ENCODE measurements at regions not wholly inside any gene's neighbourhood (a gene's known extent, or its start where the extent isn't known, plus 50 kb on each side); places are given as distances from the start of the nearest gene placed in this dataset.

DNA sequence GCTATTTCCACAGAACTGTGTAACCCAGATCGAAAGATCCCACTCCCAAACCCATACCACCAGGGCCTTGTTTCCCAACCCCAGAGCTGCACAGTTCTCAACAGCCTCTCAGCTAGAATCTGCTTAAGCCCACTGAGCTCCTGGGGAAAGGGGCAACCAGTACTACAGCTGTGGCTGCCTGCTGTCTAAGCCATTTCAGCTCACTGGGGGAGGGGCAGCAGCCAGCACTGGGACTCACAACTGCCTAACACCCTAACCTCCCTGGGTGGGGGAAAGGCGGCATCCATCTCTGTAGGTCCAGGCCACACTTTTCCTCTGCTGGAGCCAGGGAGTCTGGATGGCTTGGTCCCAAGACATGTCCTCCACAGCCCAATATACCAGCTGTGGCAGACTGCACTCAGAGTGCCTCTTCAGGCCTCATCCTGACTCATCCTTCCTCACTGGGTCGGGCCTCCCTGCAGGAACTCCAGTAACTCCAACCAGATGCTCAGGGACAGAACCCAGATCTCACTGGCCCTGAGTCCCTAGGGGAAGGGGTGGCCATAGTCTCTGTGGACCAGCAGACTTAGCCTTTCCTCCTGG, 241.4 kb downstream of the HINT1 start:
- TF ChIP-seq, protein P1, sequence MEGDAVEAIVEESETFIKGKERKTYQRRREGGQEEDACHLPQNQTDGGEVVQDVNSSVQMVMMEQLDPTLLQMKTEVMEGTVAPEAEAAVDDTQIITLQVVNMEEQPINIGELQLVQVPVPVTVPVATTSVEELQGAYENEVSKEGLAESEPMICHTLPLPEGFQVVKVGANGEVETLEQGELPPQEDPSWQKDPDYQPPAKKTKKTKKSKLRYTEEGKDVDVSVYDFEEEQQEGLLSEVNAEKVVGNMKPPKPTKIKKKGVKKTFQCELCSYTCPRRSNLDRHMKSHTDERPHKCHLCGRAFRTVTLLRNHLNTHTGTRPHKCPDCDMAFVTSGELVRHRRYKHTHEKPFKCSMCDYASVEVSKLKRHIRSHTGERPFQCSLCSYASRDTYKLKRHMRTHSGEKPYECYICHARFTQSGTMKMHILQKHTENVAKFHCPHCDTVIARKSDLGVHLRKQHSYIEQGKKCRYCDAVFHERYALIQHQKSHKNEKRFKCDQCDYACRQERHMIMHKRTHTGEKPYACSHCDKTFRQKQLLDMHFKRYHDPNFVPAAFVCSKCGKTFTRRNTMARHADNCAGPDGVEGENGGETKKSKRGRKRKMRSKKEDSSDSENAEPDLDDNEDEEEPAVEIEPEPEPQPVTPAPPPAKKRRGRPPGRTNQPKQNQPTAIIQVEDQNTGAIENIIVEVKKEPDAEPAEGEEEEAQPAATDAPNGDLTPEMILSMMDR (IDR thresholded peaks at IDR 0.05) = no peak

DNA sequence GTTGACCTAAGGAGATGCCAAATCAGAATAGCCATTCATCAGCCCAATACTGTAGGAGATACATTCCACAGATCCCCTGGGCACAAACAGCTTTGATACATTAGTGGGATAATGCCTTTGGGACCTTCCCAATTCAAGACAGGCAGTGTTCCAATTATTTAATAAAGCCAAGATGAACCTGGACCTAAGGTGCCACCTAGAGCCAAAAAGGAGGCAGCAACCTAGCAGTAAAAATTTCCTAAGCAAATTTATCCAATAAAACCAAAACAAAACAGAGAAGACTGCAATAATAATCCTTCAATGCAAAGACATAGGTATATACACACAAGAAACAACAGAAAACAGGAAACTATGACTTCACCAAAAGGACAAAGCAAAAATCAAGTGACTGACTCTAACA, 253.0 kb downstream of the HINT1 start:
- TF ChIP-seq, protein P1 (IDR thresholded peaks at IDR 0.05) = peak; percentile 75

DNA sequence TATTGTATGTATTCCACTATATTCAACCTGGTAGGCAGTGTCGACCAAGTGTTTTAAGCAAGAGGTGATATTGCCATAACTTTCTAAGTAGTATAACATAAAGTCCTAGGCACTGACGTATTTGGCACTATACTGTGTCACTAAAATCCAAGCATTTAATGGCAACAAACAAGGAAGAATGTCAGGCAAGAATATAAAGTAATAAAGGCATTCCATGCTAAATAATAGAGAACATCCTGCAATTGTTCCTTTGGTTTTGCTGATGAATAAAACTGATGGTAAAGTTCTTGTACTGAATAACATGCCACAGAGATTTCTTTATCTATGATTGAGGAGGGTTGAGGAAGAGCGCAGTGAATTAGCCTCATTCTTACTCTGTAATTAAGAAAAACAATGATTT, 256.9 kb downstream of the HINT1 start:
- TF ChIP-seq, protein P1 (IDR thresholded peaks at IDR 0.05) = no peak

DNA sequence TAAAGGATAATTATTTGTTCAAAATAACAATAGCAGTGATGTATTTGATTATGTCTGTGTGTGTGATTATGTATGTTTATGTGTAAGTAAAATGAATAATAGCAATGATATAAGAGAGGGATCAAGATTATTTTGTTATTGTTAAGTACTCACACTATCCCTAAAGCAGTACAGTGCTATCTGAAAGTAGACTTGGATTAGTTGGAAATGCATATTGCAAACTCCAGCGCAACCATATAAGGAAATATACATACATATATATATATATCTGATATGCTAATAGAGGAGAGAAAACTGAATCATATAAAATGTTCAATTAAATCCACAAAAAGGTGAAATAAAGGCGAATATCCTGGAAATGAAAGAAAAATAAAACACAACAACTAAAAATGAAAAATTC, 268.4 kb downstream of the HINT1 start:
- TF ChIP-seq, protein P1 (IDR thresholded peaks at IDR 0.05) = no peak

DNA sequence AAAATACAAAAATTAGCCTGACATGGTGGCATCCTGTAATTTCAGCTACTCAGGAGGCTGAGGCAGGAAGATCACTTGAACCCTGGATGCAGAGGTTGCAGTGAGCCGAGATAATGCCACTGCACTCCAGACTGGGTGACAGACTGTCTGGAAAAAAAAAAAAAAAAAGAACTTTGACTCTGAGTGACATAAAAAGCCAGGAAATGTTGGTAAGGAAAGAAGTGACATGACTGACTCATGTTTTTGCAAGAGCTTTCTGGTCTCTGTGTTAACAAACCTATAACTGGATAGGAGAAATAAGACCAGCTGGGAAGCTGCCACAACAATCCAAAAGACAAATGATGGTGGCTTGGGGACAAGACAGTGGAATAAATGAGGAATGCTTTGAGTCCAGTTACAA, 272.1 kb downstream of the HINT1 start:
- TF ChIP-seq, protein P1 (IDR thresholded peaks at IDR 0.05) = no peak

DNA sequence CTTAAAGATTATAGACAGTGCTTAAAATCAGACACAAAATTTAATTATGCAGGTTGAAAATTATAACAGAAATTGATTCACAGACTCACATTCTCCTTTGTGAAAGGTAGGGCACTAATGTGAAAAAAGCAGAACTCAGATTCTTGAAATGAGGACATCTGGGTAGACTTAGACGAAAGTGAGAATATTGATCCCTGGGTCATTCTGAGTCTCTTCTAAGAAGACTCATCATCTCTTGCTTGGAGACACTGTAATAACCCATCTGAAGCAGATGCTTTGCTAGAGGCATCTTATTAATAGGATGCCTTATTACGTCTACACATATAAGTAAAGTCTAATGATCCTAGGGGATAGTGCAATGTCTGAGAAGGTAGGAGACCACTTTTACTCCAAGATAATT, 274.4 kb downstream of the HINT1 start:
- TF ChIP-seq, protein P1 (IDR thresholded peaks at IDR 0.05) = no peak

DNA sequence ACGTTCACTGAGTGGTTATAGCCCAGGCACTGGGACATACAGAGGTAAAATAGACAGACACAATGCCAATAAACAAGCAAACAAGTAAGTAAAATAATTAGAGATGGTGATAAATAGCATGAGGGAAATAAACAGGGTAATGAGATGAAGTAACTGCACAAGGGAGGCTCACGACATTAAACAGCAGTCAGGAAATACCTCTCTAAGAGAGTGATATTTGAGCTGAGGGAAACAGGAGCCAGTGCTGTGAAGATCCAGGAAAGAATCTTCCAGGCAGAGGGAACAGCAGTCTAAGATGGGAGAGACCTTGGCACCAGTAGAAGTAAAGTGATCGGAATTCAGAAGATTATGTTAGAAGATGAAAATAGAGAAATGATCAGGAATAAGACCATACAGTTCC, 279.4 kb downstream of the HINT1 start:
- TF ChIP-seq, protein P1 (IDR thresholded peaks at IDR 0.05) = no peak

DNA sequence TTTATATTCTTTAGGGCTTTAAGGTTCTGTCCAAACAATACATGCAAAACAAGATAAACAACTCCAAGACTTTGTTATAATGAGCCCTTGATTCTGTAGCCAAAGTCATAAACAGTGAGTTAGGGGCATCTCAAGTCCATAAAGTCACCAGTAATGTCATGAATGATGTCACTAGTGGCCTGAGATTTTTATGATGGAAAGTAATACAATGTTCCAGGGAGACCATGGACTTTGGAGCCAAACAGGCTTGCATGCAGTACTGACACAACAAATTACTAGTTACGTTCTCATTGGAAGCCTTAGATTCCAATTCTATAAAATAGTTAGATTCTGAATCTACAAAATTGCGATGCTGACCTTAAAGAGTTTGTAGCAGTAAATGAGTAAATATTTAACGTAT, 280.0 kb downstream of the HINT1 start:
- TF ChIP-seq, protein P1 (IDR thresholded peaks at IDR 0.05) = no peak

Measured in LNCAP (cell line).